ENCODE measurements at regions not wholly inside any gene's neighbourhood (a gene's known extent, or its start where the extent isn't known, plus 50 kb on each side); places are given as distances from the start of the nearest gene placed in this dataset.

- H3K9me3 ChIP-seq (ENCODE audit: control extremely low read depth in 1 of 5, control insufficient read depth in 4 of 5, insufficient read depth in 2 of 5, low read depth in 1 of 5, low read length in 4 of 5) = no peaks in the 10 kb centered on the region
- H3K4me3 ChIP-seq (ENCODE audit: control insufficient read depth in 1 of 7, extremely low read depth in 1 of 7, insufficient read depth in 4 of 7, low read depth in 2 of 7, low read length in 6 of 7) = no peak overlapping the region
- H3K4me1 ChIP-seq (ENCODE audit: control extremely low read depth in 1 of 4, control insufficient read depth in 4 of 4, insufficient read depth in 4 of 4, low read length in 3 of 4) = no peaks in the 10 kb centered on the region
- DNase-seq = no peak
- H3K27ac ChIP-seq (ENCODE audit: insufficient read depth in 1 of 2, low read depth in 1 of 2, low read length in 2 of 2, poor library complexity in 1 of 2, severe bottlenecking in 2 of 2) = no peak overlapping the region
- CTCF ChIA-PET = no interaction called here
- POLR2A ChIA-PET = interaction anchor here (0.6 kb wide), 1 partner anchor 9 kb away, joined by 3 read pairs; no protein-coding TSS in a partner anchor
- no peaks in the 10 kb centered on the region for H3K27me3 ChIP-seq (replicated peaks in 2 of 5; ENCODE audit: control insufficient read depth in 4 of 5, insufficient read depth in 5 of 5, low read length in 4 of 5)
- no peaks in the 10 kb centered on the region for H3K36me3 ChIP-seq (ENCODE audit: control insufficient read depth in 4 of 4, insufficient read depth in 4 of 4, low read length in 3 of 4)
Observed at GRCh38 chr4:126995235-126995634, 637.5 kb upstream of the INTU start.

- H3K4me3 ChIP-seq (ENCODE audit: control insufficient read depth in 1 of 7, extremely low read depth in 1 of 7, insufficient read depth in 4 of 7, low read depth in 2 of 7, low read length in 6 of 7) = no peak overlapping the region
- no CpG with 5 or more reads among the region's 1 CpG for WGBS (ENCODE audit: insufficient coverage)
- H3K4me1 ChIP-seq (ENCODE audit: control extremely low read depth in 1 of 4, control insufficient read depth in 4 of 4, insufficient read depth in 4 of 4, low read length in 3 of 4) = no peaks in the 10 kb centered on the region
- DNase-seq = no peak
- CTCF ChIA-PET = no interaction called here
- no peaks in the 10 kb centered on the region for H3K36me3 ChIP-seq (ENCODE audit: control insufficient read depth in 4 of 4, insufficient read depth in 4 of 4, low read length in 3 of 4)
- POLR2A ChIA-PET = no interaction called here
- no peak overlapping the region for H3K27ac ChIP-seq (ENCODE audit: insufficient read depth in 1 of 2, low read depth in 1 of 2, low read length in 2 of 2, poor library complexity in 1 of 2, severe bottlenecking in 2 of 2)
- H3K27me3 ChIP-seq (replicated peaks in 2 of 5; ENCODE audit: control insufficient read depth in 4 of 5, insufficient read depth in 5 of 5, low read length in 4 of 5) = no peaks in the 10 kb centered on the region
- H3K9me3 ChIP-seq (ENCODE audit: control extremely low read depth in 1 of 5, control insufficient read depth in 4 of 5, insufficient read depth in 2 of 5, low read depth in 1 of 5, low read length in 4 of 5) = no peaks in the 10 kb centered on the region
Observed at GRCh38 chr4:127000110-127000509, 632.6 kb upstream of the INTU start.

DNA sequence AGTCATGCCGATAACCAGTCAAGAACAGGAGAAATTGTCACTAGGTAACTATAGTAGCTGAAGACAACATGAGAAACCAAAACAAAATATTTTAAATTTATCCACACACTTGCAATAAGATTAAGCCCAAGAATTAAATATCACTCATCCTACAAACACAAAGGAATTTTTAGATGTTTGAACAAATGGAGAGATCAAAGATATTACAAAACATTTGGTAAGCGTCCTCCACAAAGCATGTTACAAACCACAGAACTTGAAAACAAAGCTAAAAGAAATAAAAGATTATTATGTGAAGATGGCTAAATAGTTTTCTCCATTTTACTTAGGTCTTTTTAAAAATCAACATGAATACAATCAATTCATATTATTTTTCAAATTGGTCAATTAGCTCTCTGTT is 631.9 kb upstream of the INTU start:
- WGBS (ENCODE audit: insufficient coverage) = 100% methylated on average over 1 of the region's 2 CpGs

DNA sequence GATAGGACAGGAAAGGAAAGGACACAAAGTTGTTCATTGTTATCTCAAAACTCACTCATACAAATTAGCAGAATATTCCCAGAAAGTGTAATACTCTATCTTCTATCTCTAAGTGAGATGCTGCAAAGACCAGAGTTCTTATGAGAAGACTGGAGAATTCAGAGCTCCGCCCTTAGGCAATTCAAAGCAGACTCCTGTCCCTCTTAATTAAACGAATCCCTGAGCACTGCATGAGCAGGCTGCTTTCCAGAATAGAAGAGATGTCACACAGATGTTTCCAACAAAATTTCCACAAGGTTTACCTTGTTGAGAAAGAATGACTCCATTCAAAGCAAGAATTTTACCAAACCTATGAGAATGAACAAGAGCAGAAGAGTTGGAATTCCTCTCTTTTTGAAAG is 630.8 kb upstream of the INTU start:
- no peaks in the 10 kb centered on the region for H3K4me1 ChIP-seq (ENCODE audit: control extremely low read depth in 1 of 4, control insufficient read depth in 4 of 4, insufficient read depth in 4 of 4, low read length in 3 of 4)
- H3K27me3 ChIP-seq (replicated peaks in 2 of 5; ENCODE audit: control insufficient read depth in 4 of 5, insufficient read depth in 5 of 5, low read length in 4 of 5) = no peaks in the 10 kb centered on the region
- POLR2A ChIA-PET = no interaction called here
- H3K36me3 ChIP-seq (ENCODE audit: control insufficient read depth in 4 of 4, insufficient read depth in 4 of 4, low read length in 3 of 4) = no peaks in the 10 kb centered on the region
- H3K9me3 ChIP-seq (ENCODE audit: control extremely low read depth in 1 of 5, control insufficient read depth in 4 of 5, insufficient read depth in 2 of 5, low read depth in 1 of 5, low read length in 4 of 5) = no peaks in the 10 kb centered on the region
- WGBS (ENCODE audit: insufficient coverage) = 74% methylated on average over 2 of the region's 2 CpGs
- H3K27ac ChIP-seq (ENCODE audit: insufficient read depth in 1 of 2, low read depth in 1 of 2, low read length in 2 of 2, poor library complexity in 1 of 2, severe bottlenecking in 2 of 2) = no peak overlapping the region
- no peak overlapping the region for H3K4me3 ChIP-seq (ENCODE audit: control insufficient read depth in 1 of 7, extremely low read depth in 1 of 7, insufficient read depth in 4 of 7, low read depth in 2 of 7, low read length in 6 of 7)
- CTCF ChIA-PET = interaction anchor here (1.0 kb wide), 1 partner anchor 10 kb away, joined by 3 read pairs; no protein-coding TSS in a partner anchor
- no peak for DNase-seq

More for the DNA sequence above, 631.9 kb upstream of the INTU start:
- no peak overlapping the region for H3K27ac ChIP-seq (ENCODE audit: insufficient read depth in 1 of 2, low read depth in 1 of 2, low read length in 2 of 2, poor library complexity in 1 of 2, severe bottlenecking in 2 of 2)
- ChIA-PET CTCF (interaction anchor here (1.0 kb wide), 1 partner anchor 9 kb away, joined by 3 read pairs; no protein-coding TSS in a partner anchor), POLR2A (no interaction called here)
- H3K27me3 ChIP-seq (replicated peaks in 2 of 5; ENCODE audit: control insufficient read depth in 4 of 5, insufficient read depth in 5 of 5, low read length in 4 of 5) = no peaks in the 10 kb centered on the region
- no peak for DNase-seq
- no peaks in the 10 kb centered on the region for H3K36me3 ChIP-seq (ENCODE audit: control insufficient read depth in 4 of 4, insufficient read depth in 4 of 4, low read length in 3 of 4)
- H3K4me3 ChIP-seq (ENCODE audit: control insufficient read depth in 1 of 7, extremely low read depth in 1 of 7, insufficient read depth in 4 of 7, low read depth in 2 of 7, low read length in 6 of 7) = no peak overlapping the region
- no peaks in the 10 kb centered on the region for H3K9me3 ChIP-seq (ENCODE audit: control extremely low read depth in 1 of 5, control insufficient read depth in 4 of 5, insufficient read depth in 2 of 5, low read depth in 1 of 5, low read length in 4 of 5)
- no peaks in the 10 kb centered on the region for H3K4me1 ChIP-seq (ENCODE audit: control extremely low read depth in 1 of 4, control insufficient read depth in 4 of 4, insufficient read depth in 4 of 4, low read length in 3 of 4)

DNA sequence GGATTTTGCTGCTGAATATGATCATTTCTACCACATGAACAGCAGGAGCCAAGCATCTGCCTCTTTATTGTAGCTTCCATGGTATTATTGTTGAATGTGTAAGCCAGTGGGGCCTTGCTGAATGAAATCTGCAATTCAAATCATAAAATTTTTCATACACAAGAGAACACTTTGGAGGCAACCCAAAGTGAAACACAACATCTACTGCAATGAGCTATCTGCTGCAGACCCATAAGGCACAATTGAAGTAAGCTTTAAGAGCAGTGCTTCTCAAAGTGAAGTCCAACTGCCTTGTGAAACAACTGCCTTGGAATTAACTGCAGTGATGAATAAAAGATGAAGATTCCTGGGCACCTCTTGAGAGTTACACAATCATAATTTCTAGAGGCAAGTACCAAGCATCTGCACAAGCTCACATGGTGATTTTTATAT is 626.3 kb upstream of the INTU start:
- DNase-seq = no peak
- H3K4me3 ChIP-seq (ENCODE audit: control insufficient read depth in 1 of 7, extremely low read depth in 1 of 7, insufficient read depth in 4 of 7, low read depth in 2 of 7, low read length in 6 of 7) = no peak overlapping the region
- H3K27me3 ChIP-seq (replicated peaks in 2 of 5; ENCODE audit: control insufficient read depth in 4 of 5, insufficient read depth in 5 of 5, low read length in 4 of 5) = no peaks in the 10 kb centered on the region
- H3K27ac ChIP-seq (ENCODE audit: insufficient read depth in 1 of 2, low read depth in 1 of 2, low read length in 2 of 2, poor library complexity in 1 of 2, severe bottlenecking in 2 of 2) = no peak overlapping the region
- CTCF ChIA-PET = no interaction called here
- POLR2A ChIA-PET = no interaction called here
- H3K36me3 ChIP-seq (ENCODE audit: control insufficient read depth in 4 of 4, insufficient read depth in 4 of 4, low read length in 3 of 4) = no peaks in the 10 kb centered on the region
- no peaks in the 10 kb centered on the region for H3K4me1 ChIP-seq (ENCODE audit: control extremely low read depth in 1 of 4, control insufficient read depth in 4 of 4, insufficient read depth in 4 of 4, low read length in 3 of 4)
- H3K9me3 ChIP-seq (ENCODE audit: control extremely low read depth in 1 of 5, control insufficient read depth in 4 of 5, insufficient read depth in 2 of 5, low read depth in 1 of 5, low read length in 4 of 5) = no peaks in the 10 kb centered on the region

DNA sequence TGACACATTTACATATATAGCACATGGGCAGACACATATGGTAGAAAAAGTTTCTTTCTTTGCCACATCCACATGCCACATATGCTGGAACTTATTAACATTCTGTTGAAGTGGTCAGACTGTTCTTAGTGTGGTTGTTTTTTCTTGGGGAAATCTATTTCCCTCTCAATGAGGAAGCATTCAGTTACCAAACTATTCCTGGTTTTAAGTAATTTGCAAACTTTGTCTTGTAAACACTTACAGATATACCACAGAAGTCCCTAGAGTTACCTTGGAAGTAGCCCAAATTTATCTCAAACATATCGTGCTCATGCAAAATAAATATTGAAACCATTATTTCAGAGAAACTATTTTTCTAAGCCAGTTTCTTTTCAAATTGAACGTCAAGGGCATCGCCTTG is 625.5 kb upstream of the INTU start:
- H3K27me3 ChIP-seq (replicated peaks in 2 of 5; ENCODE audit: control insufficient read depth in 4 of 5, insufficient read depth in 5 of 5, low read length in 4 of 5) = no peaks in the 10 kb centered on the region
- no peak for DNase-seq
- ChIA-PET CTCF (no interaction called here), POLR2A (no interaction called here)
- no peak overlapping the region for H3K4me3 ChIP-seq (ENCODE audit: control insufficient read depth in 1 of 7, extremely low read depth in 1 of 7, insufficient read depth in 4 of 7, low read depth in 2 of 7, low read length in 6 of 7)
- no peaks in the 10 kb centered on the region for H3K36me3 ChIP-seq (ENCODE audit: control insufficient read depth in 4 of 4, insufficient read depth in 4 of 4, low read length in 3 of 4)
- no peak overlapping the region for H3K27ac ChIP-seq (ENCODE audit: insufficient read depth in 1 of 2, low read depth in 1 of 2, low read length in 2 of 2, poor library complexity in 1 of 2, severe bottlenecking in 2 of 2)
- no peaks in the 10 kb centered on the region for H3K4me1 ChIP-seq (ENCODE audit: control extremely low read depth in 1 of 4, control insufficient read depth in 4 of 4, insufficient read depth in 4 of 4, low read length in 3 of 4)
- H3K9me3 ChIP-seq (ENCODE audit: control extremely low read depth in 1 of 5, control insufficient read depth in 4 of 5, insufficient read depth in 2 of 5, low read depth in 1 of 5, low read length in 4 of 5) = no peaks in the 10 kb centered on the region
- WGBS (ENCODE audit: insufficient coverage) = 89% methylated on average over 3 of the region's 3 CpGs

GRCh38 chr4:127012549-127012948 is 620.2 kb upstream of the INTU start:
- H3K9me3 ChIP-seq (ENCODE audit: control extremely low read depth in 1 of 5, control insufficient read depth in 4 of 5, insufficient read depth in 2 of 5, low read depth in 1 of 5, low read length in 4 of 5) = no peaks in the 10 kb centered on the region
- H3K36me3 ChIP-seq (ENCODE audit: control insufficient read depth in 4 of 4, insufficient read depth in 4 of 4, low read length in 3 of 4) = no peaks in the 10 kb centered on the region
- ChIA-PET POLR2A (no interaction called here), CTCF (interaction anchor here (1.4 kb wide), 1 partner anchor 18 kb away, joined by 3 read pairs; no protein-coding TSS in a partner anchor)
- no peak overlapping the region for H3K27ac ChIP-seq (ENCODE audit: insufficient read depth in 1 of 2, low read depth in 1 of 2, low read length in 2 of 2, poor library complexity in 1 of 2, severe bottlenecking in 2 of 2)
- DNase-seq = no peak
- H3K27me3 ChIP-seq (replicated peaks in 2 of 5; ENCODE audit: control insufficient read depth in 4 of 5, insufficient read depth in 5 of 5, low read length in 4 of 5) = no peaks in the 10 kb centered on the region
- no peak overlapping the region for H3K4me3 ChIP-seq (ENCODE audit: control insufficient read depth in 1 of 7, extremely low read depth in 1 of 7, insufficient read depth in 4 of 7, low read depth in 2 of 7, low read length in 6 of 7)
- H3K4me1 ChIP-seq (ENCODE audit: control extremely low read depth in 1 of 4, control insufficient read depth in 4 of 4, insufficient read depth in 4 of 4, low read length in 3 of 4) = no peaks in the 10 kb centered on the region
